DOHH2 (cell line): ENCODE measurements at regions not wholly inside any gene's neighbourhood (a gene's known extent, or its start where the extent isn't known, plus 50 kb on each side); places are given as distances from the start of the nearest gene placed in this dataset.

Experiments
- EZH2phosphoT487 ChIP-seq: fragments of 200-600 bp; sonication (generic); IDR thresholded peaks from 2 replicates; pipeline ENCODE4 v1.6.1; 2017; ENCODE audit warnings: borderline replicate concordance, mild to moderate bottlenecking, antibody characterized with exemption, low read length, moderate library complexity, mixed read lengths
- TF ChIP-seq, protein P1 (sequence below): fragments of 200-600 bp; sonication (generic); IDR thresholded peaks from one replicate; pipeline ENCODE4 v1.5.1; 2014; ENCODE audit warnings: antibody characterized with exemption, mild to moderate bottlenecking, low read depth, low read length; ENCODE audit not compliant: poor library complexity, severe bottlenecking

GRCh38 chr20:20894280-20894679 is 181.8 kb upstream of the RALGAPA2 start:
- TF ChIP-seq, protein P1, sequence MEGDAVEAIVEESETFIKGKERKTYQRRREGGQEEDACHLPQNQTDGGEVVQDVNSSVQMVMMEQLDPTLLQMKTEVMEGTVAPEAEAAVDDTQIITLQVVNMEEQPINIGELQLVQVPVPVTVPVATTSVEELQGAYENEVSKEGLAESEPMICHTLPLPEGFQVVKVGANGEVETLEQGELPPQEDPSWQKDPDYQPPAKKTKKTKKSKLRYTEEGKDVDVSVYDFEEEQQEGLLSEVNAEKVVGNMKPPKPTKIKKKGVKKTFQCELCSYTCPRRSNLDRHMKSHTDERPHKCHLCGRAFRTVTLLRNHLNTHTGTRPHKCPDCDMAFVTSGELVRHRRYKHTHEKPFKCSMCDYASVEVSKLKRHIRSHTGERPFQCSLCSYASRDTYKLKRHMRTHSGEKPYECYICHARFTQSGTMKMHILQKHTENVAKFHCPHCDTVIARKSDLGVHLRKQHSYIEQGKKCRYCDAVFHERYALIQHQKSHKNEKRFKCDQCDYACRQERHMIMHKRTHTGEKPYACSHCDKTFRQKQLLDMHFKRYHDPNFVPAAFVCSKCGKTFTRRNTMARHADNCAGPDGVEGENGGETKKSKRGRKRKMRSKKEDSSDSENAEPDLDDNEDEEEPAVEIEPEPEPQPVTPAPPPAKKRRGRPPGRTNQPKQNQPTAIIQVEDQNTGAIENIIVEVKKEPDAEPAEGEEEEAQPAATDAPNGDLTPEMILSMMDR: no peak
- TF ChIP-seq EZH2phosphoT487: no peak
